Activated T-cell treated with anti-CD3 and anti-CD28 coated beads for 1 hour (primary cell): ENCODE measurements at regions not wholly inside any gene's neighbourhood (a gene's known extent, or its start where the extent isn't known, plus 50 kb on each side); places are given as distances from the start of the nearest gene placed in this dataset.
"Not testable (repeated sequence)": the region's sequence is repeated elsewhere in the genome, so short reads cannot be mapped to it uniquely, and the experiment has no call there.

Experiments
- DNase-seq: peaks from one replicate; pipeline ENCODE4 v3.0.0-alpha.2; 2020; ENCODE audit warnings: low read depth

- DNase-seq, result no peak
Observed at GRCh38 chr6:4374216-4374615, 238.8 kb upstream of the ECI2 start.

GRCh38 chr6:4372866-4373265, 237.5 kb upstream of the ECI2 start:
- no peak for DNase-seq

DNA sequence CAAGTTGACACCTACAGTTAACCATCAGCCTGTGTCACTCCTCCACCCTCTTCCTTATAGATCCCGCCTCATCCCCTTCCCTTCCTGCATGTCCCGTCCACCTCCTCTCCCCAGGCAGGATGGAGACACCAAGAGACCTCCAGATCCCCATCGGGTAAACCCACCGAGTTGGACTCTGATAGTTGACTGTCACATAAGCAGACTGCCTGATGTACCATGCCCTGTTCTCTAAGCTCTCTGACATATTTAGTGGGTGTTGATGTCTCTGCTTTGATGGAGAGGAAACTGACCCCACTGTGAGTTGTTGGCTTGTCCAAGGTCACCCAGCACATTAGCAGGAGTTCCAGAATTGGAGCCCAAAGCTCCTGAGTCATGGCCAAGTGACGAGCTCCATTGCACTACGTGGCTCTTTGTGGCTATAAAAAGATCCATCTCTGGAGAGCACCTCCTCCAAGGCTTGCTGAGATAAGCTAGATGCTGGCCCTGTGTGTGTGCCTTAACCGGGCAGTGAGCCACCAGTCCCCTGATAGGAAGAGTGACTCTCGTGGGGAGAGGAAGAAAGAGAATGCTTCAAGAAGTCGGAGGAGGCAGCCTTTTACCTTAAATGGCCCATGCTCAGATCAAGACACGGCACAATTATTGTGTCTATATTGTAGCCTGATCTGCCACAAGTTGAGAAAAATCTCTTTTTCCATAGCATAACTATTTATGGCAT, 236.0 kb upstream of the ECI2 start:
- no peak for DNase-seq

- no peak for DNase-seq
Observed at GRCh38 chr6:4370066-4370465, 234.7 kb upstream of the ECI2 start.

DNA sequence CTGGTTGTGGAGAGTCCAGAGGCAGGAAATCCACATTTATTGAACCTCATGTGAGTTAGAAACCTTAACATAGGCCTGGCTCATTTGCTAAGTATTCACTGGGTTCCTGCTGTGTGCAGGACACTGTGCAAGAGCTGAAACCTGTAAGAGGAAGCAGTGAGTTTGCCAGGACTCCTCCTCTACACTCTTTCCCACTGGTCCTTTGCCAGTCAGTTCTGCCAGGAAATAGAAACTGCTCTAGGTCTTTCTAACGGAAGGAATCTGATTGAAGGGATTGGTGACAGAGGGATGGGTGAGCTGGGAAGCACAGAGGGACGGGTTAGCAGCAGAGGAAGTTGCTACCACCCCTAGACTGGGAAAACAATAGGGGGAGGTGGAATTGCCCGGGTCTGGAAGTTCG, 234.2 kb upstream of the ECI2 start:
- no peak for DNase-seq

GRCh38 chr6:4368649-4369048, 233.3 kb upstream of the ECI2 start:
- no peak for DNase-seq

DNA sequence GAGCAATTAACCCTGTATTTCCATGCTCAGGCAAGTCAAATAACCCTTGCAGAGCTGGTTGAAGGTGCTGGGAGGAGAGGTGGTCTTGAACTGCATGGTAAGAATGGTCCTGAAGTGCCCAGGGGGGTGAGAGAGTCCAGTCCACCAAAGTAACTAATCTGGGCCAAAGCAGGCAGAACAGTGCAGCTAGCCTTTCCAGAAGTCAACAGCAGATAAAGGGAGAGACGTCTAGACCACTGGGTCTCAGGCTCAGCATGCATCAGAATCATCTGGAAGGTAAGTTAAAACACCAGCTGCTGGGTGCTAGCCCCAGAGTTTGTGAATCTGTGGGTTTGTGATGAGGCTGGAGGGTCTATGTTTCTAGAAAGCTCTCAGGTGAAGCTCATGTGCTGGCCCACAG, 232.3 kb upstream of the ECI2 start:
- no peak for DNase-seq

GRCh38 chr6:4366635-4367395, 231.4 kb upstream of the ECI2 start:
- no peak for DNase-seq

DNA sequence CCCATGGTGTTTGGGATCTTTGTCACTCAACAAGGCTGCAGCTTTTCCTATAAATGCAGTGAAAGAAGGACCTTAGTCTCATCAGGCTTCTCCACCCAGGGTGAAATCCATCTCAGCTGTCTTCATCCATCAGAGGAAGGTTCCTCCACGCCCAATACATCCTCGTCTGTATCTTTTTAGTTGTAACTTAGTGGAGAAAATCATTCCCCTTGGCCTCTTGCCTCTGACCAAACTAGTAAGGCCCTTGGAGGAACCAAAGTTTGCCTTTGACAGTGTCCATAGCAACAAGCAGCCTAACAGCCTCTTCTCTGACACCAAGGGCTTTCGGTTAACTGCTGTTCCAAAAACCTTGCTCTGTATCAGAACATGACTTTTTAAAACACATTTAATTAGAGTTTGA, 230.3 kb upstream of the ECI2 start:
- no peak for DNase-seq

- DNase-seq, result no peak
Observed at GRCh38 chr6:4364711-4365110, 229.3 kb upstream of the ECI2 start.

- no peak for DNase-seq
Observed at GRCh38 chr6:4364172-4364571, 228.8 kb upstream of the ECI2 start.

DNA sequence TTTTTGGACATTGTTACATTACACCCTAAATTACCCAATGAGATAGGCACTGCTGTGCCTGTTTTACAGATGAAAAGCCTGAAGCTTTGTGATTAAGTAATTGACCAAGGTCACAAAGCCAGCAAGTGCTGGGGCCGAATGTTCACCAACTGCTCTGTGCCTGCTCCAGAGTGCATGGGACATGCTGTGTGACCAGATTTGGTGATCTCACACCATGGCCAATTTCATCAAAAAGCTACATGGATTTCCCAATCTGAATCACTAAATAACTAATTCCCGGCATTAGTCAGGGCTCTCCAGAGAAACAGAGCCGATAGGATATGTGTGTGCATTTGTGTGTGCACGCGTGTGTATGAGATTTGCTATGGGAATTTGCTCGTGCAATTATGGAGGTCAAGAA, 228.3 kb upstream of the ECI2 start:
- DNase-seq, result no peak

DNA sequence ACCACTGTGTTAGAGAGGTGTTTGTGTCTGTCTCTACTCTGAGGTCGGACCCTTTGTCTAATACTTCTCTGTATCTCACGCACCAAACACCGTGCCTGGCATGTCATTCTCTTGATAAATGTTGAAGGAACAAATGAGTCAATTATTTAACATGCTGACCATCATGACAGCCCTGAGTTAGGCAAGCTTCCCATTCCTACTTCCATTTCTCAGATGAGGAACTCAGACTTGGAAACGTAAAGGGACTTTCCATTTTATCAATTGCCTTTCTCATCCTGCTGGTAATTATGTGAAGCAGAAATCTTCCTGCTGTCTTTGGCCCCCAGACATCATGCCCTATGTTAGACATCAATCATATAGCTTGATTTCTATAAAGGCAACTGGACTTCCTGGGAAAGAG, 227.0 kb upstream of the ECI2 start:
- no peak for DNase-seq

DNA sequence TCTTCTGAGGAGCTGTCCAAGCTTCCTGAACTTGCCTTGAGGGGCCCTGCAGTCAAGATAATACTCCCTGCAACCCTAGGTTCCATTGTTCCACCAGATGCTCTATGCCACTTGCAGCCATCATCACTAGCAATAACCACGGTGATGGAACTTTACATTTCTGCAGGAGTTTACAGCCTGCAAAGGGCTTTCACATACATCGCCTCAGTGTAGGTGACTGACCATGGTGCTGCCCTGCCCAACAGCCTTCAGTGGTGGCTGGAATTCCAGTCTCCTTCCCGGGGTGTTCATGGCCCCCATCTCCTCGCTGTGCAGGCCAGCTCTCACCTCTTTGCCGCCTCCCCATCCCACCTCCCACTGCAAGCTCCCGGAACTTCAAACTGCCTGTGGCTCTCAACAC, 225.5 kb upstream of the ECI2 start:
- no peak for DNase-seq

- DNase-seq, result no peak
Observed at GRCh38 chr6:4359108-4359730, 223.8 kb upstream of the ECI2 start.

GRCh38 chr6:4358414-4359107, 223.2 kb upstream of the ECI2 start:
- DNase-seq, result no peak

GRCh38 chr6:4357660-4358152, 222.3 kb upstream of the ECI2 start:
- DNase-seq, result not testable (repeated sequence)

DNA sequence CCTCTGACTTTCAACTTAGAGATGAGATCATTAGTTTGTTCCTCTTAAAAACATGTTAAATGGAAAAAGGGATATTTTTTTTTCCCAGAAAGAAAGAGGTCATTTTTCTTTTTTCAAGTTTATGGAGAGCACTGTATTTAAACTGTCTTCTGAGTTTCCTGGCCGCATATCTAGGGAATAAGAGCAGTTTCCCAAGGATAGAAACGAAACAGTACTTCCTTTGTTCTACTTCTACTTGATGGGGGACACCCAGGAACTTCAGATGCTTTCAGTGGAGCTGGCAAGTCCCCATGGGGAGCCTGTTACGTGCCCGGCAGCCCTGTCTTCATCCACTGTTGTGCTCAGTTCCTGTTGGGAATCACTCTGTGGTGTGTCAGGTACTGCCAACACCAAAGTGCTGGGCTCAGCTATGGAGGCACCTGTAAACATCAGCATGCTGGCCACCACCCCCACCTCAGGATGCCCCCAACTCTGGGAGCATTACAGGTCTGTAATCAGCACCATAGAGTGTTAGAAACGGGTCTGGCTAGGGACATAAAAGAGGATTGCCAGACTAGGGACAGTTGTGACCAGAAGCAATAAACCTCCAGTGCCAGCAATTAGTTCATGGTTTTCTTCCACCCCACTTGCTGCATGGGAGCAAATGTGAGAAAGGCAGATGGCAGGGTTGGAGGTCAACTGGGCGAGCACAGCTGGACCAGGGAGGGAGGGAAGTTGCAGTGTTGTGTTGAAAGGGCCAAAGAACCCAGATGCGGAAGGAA, 221.7 kb upstream of the ECI2 start:
- no peak for DNase-seq

GRCh38 chr6:4355241-4355640, 219.9 kb upstream of the ECI2 start:
- no peak for DNase-seq

GRCh38 chr6:4354181-4354580, 218.8 kb upstream of the ECI2 start:
- no peak for DNase-seq

- no peak for DNase-seq
Observed at GRCh38 chr6:4352731-4353130, 217.4 kb upstream of the ECI2 start.

DNA sequence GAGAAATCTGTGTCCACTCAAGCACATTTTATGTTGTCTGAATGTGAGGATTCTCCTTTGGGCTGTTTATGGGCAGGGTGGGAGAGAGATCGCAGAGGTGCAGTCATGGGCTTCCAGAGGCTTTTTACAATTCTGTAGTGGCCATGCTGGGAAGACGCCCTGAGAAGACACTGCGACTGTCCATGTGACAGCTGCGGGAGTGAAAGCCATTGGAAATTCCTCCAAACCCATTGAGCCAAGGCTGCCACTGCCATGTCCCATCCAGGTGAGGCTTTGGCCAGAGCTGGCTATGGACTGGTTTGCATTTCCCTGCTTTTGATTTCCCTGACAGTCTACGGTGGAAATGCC, 216.9 kb upstream of the ECI2 start:
- no peak for DNase-seq
